ENCODE measurements at regions not wholly inside any gene's neighbourhood (a gene's known extent, or its start where the extent isn't known, plus 50 kb on each side); places are given as distances from the start of the nearest gene placed in this dataset.

DNA sequence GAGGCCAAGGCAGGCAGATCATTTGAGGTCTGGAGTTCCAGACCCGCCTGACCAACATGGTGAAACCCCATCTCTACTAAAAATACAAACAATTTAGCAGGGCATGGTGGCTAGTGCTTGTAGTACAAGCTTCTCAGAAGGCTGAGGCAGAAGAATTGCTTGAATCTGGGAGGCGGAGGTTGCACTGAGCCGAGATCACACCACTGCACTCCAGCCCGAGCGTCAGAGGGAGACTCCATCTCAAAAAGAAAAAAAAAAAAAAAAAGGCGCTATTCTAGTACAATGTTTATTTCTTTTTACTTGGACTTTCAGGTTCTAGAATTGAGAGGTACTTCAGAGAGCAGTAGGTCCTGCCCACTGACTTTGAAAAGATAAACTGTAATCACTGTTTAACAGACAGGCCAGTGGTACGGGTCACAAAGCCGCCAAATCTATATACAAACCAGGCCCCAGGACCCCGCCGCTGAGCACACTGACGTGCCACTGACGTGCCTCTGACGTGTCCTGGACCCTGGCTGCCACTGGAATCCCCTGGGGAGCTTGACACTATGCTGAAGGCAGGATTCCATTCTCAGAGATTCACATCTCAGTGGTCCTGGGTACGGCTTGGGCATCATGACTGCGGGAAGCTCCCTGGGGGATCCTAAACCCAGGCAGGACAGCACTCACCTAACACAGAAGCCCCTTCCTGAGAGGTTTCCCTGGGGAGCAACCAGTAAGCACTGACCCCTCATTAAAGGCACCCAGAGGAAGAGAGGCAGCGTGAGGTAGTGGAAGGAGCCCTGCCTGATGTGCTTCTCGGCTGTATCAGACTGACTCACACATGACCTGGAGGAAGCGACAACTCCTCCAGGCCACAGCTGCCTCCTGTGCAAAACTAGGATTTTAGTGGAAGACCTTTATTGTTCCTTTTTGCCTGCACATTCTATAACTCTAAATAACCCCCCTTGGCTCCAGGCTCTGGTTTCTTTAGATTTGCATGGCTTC, 197.8 kb upstream of the MEIS1 start:
- Histone ChIP-seq H3K9me3 (no peaks in the 10 kb centered on the region), H3K4me3 (ENCODE audit: low read depth in 1 of 2, low read length in 1 of 2) (no peak overlapping the region), H3K27me3 (no peaks in the 10 kb centered on the region), H3K36me3 (no peaks in the 10 kb centered on the region), H3K4me1 (ENCODE audit: control insufficient read depth in 1 of 2, insufficient read depth in 1 of 2, low read depth in 1 of 2, low read length in 1 of 2) (no peaks in the 10 kb centered on the region), H3K27ac (no peak overlapping the region)
- TF ChIP-seq CTCF (IDR thresholded peaks at IDR 0.05) = no peak

DNA sequence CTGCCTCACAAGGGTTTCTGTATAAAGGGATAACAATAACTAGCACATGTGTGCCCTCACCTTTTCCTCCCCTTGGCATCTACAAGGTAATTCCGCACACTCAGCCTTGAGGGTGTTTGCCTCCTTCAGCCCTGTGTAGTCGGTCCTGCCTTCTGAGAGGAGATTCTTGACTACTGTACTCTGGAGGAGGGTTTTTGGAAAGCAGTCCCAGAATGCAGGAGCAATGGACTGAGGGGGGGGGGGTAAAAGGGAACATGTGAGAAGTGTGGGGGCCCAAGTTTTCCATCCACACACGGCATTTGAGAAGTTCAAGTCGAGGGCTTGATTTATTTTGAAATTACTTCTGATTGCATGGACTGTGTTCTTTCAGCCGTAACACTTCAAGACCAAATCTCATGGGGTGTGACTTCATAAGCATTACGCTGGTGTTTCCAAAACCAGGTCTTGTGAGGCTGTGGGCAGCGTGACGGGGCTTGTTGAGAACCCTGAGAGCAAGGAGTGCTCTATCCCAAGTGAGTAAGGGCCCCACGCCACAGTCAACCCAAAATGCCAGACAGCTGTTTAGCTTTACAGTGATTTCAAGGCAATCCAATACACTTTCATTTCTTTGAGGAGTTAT, 198.7 kb upstream of the MEIS1 start:
- H3K4me1 ChIP-seq (ENCODE audit: control insufficient read depth in 1 of 2, insufficient read depth in 1 of 2, low read depth in 1 of 2, low read length in 1 of 2) = no peaks in the 10 kb centered on the region
- no peak for TF ChIP-seq CTCF (IDR thresholded peaks at IDR 0.05)

DNA sequence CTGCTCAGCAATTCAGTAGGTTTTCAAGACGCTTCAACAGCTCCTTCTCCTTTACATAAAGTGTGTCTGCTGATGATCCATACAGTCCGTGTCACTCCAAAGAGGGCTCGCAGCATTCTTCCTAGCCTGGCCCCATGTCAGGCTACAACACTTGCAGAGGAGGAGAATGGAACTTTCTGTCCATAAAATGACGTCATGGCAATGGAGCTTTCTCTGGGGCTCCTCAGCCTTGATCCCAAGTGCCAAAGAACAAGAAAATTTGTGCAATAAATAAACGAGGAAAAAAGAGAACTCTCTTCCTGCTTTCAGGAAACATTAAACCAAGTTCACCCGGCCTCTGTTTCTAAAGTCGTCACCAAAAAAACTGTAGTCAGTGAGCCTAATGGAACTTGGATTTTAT, 199.5 kb upstream of the MEIS1 start:
- Histone ChIP-seq H3K4me1 (ENCODE audit: control insufficient read depth in 1 of 2, insufficient read depth in 1 of 2, low read depth in 1 of 2, low read length in 1 of 2) (no peaks in the 10 kb centered on the region), H3K9me3 (no peaks in the 10 kb centered on the region), H3K4me3 (ENCODE audit: low read depth in 1 of 2, low read length in 1 of 2) (no peak overlapping the region), H3K36me3 (no peaks in the 10 kb centered on the region), H3K27me3 (no peaks in the 10 kb centered on the region), H3K27ac (no peak overlapping the region)
- no peak for TF ChIP-seq CTCF (IDR thresholded peaks at IDR 0.05)

More for the DNA sequence above, 198.7 kb upstream of the MEIS1 start:
- Histone ChIP-seq H3K4me3 (ENCODE audit: low read depth in 1 of 2, low read length in 1 of 2) (no peak overlapping the region), H3K36me3 (no peaks in the 10 kb centered on the region), H3K27ac (no peak overlapping the region), H3K9me3 (no peaks in the 10 kb centered on the region), H3K27me3 (no peaks in the 10 kb centered on the region)

- Histone ChIP-seq H3K9me3 (no peaks in the 10 kb centered on the region), H3K27ac (no peak overlapping the region), H3K36me3 (no peaks in the 10 kb centered on the region), H3K27me3 (no peaks in the 10 kb centered on the region), H3K4me1 (ENCODE audit: control insufficient read depth in 1 of 2, insufficient read depth in 1 of 2, low read depth in 1 of 2, low read length in 1 of 2) (no peaks in the 10 kb centered on the region), H3K4me3 (ENCODE audit: low read depth in 1 of 2, low read length in 1 of 2) (no peak overlapping the region)
- TF ChIP-seq CTCF (IDR thresholded peaks at IDR 0.05) = no peak
Observed at GRCh38 chr2:66233981-66234380, 200.9 kb upstream of the MEIS1 start.

GRCh38 chr2:66228128-66228547, 206.8 kb upstream of the MEIS1 start:
- H3K27me3 ChIP-seq = no peaks in the 10 kb centered on the region
- H3K27ac ChIP-seq = no peak overlapping the region
- TF ChIP-seq CTCF (IDR thresholded peaks at IDR 0.05) = no peak
- H3K4me3 ChIP-seq (ENCODE audit: low read depth in 1 of 2, low read length in 1 of 2) = no peak overlapping the region
- no peaks in the 10 kb centered on the region for H3K4me1 ChIP-seq (ENCODE audit: control insufficient read depth in 1 of 2, insufficient read depth in 1 of 2, low read depth in 1 of 2, low read length in 1 of 2)
- no peaks in the 10 kb centered on the region for H3K36me3 ChIP-seq
- no peaks in the 10 kb centered on the region for H3K9me3 ChIP-seq
